UCSD-AML1 (cell line): ENCODE measurements at regions not wholly inside any gene's neighbourhood (a gene's known extent, or its start where the extent isn't known, plus 50 kb on each side); places are given as distances from the start of the nearest gene placed in this dataset.

Source experiments
- DNase-seq: peaks from one replicate; lab custom pipeline; 2025; ENCODE audit not compliant: unreplicated experiment; lab: John Stamatoyannopoulos, UW

GRCh38 chr12:127342861-127343260 lies 924.1 kb upstream of the TMEM132C start:
- no peak for DNase-seq

GRCh38 chr12:127343940-127344339 lies 923.0 kb upstream of the TMEM132C start:
- DNase-seq, result no peak

- DNase-seq, result no peak
Measured at GRCh38 chr12:127351481-127352010, 915.4 kb upstream of the TMEM132C start.

- no peak for DNase-seq
Measured at GRCh38 chr12:127355061-127355841, 911.7 kb upstream of the TMEM132C start.

- DNase-seq, result no peak
Measured at GRCh38 chr12:127358888-127359287, 908.1 kb upstream of the TMEM132C start.

GRCh38 chr12:127360580-127360979 lies 906.4 kb upstream of the TMEM132C start:
- DNase-seq, result no peak

GRCh38 chr12:127362121-127362520 lies 904.8 kb upstream of the TMEM132C start:
- DNase-seq, result no peak

- DNase-seq, result no peak
Measured at GRCh38 chr12:127363392-127363791, 903.6 kb upstream of the TMEM132C start.

- no peak for DNase-seq
Measured at GRCh38 chr12:127373559-127373958, 893.4 kb upstream of the TMEM132C start.

- DNase-seq, result no peak
Measured at GRCh38 chr12:127374447-127374846, 892.5 kb upstream of the TMEM132C start.

GRCh38 chr12:127381043-127381668 lies 885.8 kb upstream of the TMEM132C start:
- DNase-seq, result peak; percentile 44

GRCh38 chr12:127381681-127382080 lies 885.3 kb upstream of the TMEM132C start:
- no peak for DNase-seq

GRCh38 chr12:127383281-127383680 lies 883.7 kb upstream of the TMEM132C start:
- no peak for DNase-seq

- DNase-seq, result no peak
Measured at GRCh38 chr12:127386723-127387122, 880.2 kb upstream of the TMEM132C start.

GRCh38 chr12:127388985-127389384 lies 878.0 kb upstream of the TMEM132C start:
- no peak for DNase-seq

GRCh38 chr12:127389923-127390322 lies 877.0 kb upstream of the TMEM132C start:
- DNase-seq, result no peak

GRCh38 chr12:127393465-127393864 lies 873.5 kb upstream of the TMEM132C start:
- DNase-seq, result no peak

GRCh38 chr12:127393896-127394295 lies 873.1 kb upstream of the TMEM132C start:
- no peak for DNase-seq

GRCh38 chr12:127396734-127397133 lies 870.2 kb upstream of the TMEM132C start:
- DNase-seq, result no peak

GRCh38 chr12:127398016-127398710 lies 868.8 kb upstream of the TMEM132C start:
- DNase-seq, result no peak

- DNase-seq, result no peak
Measured at GRCh38 chr12:127399451-127399850, 867.5 kb upstream of the TMEM132C start.

GRCh38 chr12:127400221-127400620 lies 866.7 kb upstream of the TMEM132C start:
- DNase-seq, result no peak
